ENCODE measurements at regions not wholly inside any gene's neighbourhood (a gene's known extent, or its start where the extent isn't known, plus 50 kb on each side); places are given as distances from the start of the nearest gene placed in this dataset.

DNA sequence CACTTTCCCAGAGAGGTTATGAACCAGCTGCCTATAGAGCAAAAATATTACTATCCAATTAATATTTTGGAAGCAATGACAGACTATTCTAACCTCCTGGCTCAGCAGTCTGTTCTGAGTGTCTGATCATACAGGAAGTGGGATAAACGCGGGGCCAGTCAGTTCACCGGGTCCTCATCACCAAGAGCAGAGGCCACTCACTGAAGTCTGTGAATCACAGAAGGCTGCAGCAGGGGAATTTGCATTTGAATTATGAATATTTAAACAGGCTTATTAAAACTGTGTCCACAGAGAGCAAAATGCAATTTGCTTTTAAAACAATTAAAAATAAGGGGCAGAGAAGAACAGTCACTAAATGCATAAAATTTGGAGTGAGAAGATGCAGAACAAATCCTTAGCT lies 305.2 kb downstream of the MCTP2 start:
- TF ChIP-seq POLR2A (IDR thresholded peaks at IDR 0.05): no peak
- TF ChIP-seq EP300 (IDR thresholded peaks at IDR 0.05): no peak
- no peak for TF ChIP-seq POLR2AphosphoS5 (IDR thresholded peaks at IDR 0.05)
